Panc1 (cell line): ENCODE measurements at regions not wholly inside any gene's neighbourhood (a gene's known extent, or its start where the extent isn't known, plus 50 kb on each side); places are given as distances from the start of the nearest gene placed in this dataset.

ENCODE experiments used
- CTCF ChIP-seq: fragments of 450-650 bp; IDR thresholded peaks from 2 replicates; pipeline ENCODE4 v1.5.1; 2017; ENCODE audit warnings: mild to moderate bottlenecking
- POLR2AphosphoS5 ChIP-seq: IDR thresholded peaks from 2 replicates; pipeline ENCODE4 v1.6.1; 2012; ENCODE audit warnings: mild to moderate bottlenecking, low read depth, low read length, moderate library complexity
- REST ChIP-seq, 2 experiments: IDR thresholded peaks; 2 replicates each; pipeline ENCODE4 v1.6.1; 2011 to 2012; ENCODE audit warnings: low read depth in 2 of 2, control low read depth in 1 of 2, low read length in 1 of 2, mild to moderate bottlenecking in 1 of 2, moderate library complexity in 1 of 2; ENCODE audit not compliant: insufficient read depth in 1 of 2
- SIN3A ChIP-seq: IDR thresholded peaks from 2 replicates; pipeline ENCODE4 v1.6.1; 2012; ENCODE audit warnings: low read depth, mild to moderate bottlenecking, low read length, moderate library complexity, borderline replicate concordance; ENCODE audit not compliant: insufficient read depth
- TCF7L2 ChIP-seq: IDR thresholded peaks from 2 replicates; pipeline ENCODE4 v1.6.1; 2011; ENCODE audit warnings: mild to moderate bottlenecking, low read depth, low read length, inconsistent platforms

GRCh38 chr10:131724891-131725580 lies 175.8 kb upstream of the PPP2R2D start:
- TF ChIP-seq REST (IDR thresholded peaks at IDR 0.05; ENCODE audit: insufficient read depth in 1 of 2, low read depth in 2 of 2, low read length in 1 of 2) (no peak), CTCF (no peak), TCF7L2 (no peak), POLR2AphosphoS5 (no peak), SIN3A (no peak)
